ENCODE measurements at regions not wholly inside any gene's neighbourhood (a gene's known extent, or its start where the extent isn't known, plus 50 kb on each side); places are given as distances from the start of the nearest gene placed in this dataset.

DNA sequence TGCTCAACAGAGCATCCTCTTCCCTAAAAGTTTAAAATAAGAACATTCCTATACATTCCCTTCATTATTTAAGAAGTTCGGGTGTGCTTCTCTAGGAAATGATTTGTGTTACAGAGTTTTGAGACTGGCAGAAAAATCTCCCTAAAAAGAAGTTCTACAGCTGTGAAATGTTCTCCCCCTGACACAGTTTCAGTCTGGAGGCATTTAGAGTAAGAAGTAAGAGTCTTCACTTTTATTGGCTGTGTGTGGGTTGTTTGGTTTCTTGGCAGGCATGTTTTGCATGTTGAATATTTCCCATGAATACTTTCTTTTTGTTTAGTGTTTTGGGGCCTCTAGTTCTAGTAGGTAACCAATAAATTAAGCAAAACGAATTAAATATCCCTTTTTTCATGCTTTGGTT lies 195.9 kb downstream of the TENT5A start:
- no peak for TF ChIP-seq CEBPB (IDR thresholded peaks at IDR 0.05; ENCODE audit: low read depth)
- TF ChIP-seq, protein P1, sequence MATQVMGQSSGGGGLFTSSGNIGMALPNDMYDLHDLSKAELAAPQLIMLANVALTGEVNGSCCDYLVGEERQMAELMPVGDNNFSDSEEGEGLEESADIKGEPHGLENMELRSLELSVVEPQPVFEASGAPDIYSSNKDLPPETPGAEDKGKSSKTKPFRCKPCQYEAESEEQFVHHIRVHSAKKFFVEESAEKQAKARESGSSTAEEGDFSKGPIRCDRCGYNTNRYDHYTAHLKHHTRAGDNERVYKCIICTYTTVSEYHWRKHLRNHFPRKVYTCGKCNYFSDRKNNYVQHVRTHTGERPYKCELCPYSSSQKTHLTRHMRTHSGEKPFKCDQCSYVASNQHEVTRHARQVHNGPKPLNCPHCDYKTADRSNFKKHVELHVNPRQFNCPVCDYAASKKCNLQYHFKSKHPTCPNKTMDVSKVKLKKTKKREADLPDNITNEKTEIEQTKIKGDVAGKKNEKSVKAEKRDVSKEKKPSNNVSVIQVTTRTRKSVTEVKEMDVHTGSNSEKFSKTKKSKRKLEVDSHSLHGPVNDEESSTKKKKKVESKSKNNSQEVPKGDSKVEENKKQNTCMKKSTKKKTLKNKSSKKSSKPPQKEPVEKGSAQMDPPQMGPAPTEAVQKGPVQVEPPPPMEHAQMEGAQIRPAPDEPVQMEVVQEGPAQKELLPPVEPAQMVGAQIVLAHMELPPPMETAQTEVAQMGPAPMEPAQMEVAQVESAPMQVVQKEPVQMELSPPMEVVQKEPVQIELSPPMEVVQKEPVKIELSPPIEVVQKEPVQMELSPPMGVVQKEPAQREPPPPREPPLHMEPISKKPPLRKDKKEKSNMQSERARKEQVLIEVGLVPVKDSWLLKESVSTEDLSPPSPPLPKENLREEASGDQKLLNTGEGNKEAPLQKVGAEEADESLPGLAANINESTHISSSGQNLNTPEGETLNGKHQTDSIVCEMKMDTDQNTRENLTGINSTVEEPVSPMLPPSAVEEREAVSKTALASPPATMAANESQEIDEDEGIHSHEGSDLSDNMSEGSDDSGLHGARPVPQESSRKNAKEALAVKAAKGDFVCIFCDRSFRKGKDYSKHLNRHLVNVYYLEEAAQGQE (IDR thresholded peaks at IDR 0.05; ENCODE audit: low read depth), result no peak
- no peak for TF ChIP-seq ELF1 (IDR thresholded peaks at IDR 0.05; ENCODE audit: borderline replicate concordance, low read depth)
- no peak for TF ChIP-seq EZH2 (IDR thresholded peaks at IDR 0.05)
- no peak for TF ChIP-seq EGR1 (IDR thresholded peaks at IDR 0.05; ENCODE audit: low read depth)
- no peak for TF ChIP-seq SIN3A (IDR thresholded peaks at IDR 0.05; ENCODE audit: low read depth)
- TF ChIP-seq POLR2AphosphoS5 (IDR thresholded peaks at IDR 0.05; ENCODE audit: low read depth, low read length), result no peak
- TF ChIP-seq SRF (IDR thresholded peaks at IDR 0.05; ENCODE audit: low read depth), result no peak
- no peak for TF ChIP-seq TCF7L2 (IDR thresholded peaks at IDR 0.05; ENCODE audit: borderline replicate concordance, extremely low read depth, insufficient read depth, insufficient read length)
- no peak for TF ChIP-seq EZH2phosphoT487 (IDR thresholded peaks at IDR 0.05; ENCODE audit: borderline replicate concordance)
- TF ChIP-seq, protein P2, sequence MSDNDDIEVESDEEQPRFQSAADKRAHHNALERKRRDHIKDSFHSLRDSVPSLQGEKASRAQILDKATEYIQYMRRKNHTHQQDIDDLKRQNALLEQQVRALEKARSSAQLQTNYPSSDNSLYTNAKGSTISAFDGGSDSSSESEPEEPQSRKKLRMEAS (IDR thresholded peaks at IDR 0.05), result no peak
- no peak for TF ChIP-seq CBX3 (IDR thresholded peaks at IDR 0.05; ENCODE audit: low read depth)
- no peak for TF ChIP-seq JUND (IDR thresholded peaks at IDR 0.05)
- TF ChIP-seq, protein P3, sequence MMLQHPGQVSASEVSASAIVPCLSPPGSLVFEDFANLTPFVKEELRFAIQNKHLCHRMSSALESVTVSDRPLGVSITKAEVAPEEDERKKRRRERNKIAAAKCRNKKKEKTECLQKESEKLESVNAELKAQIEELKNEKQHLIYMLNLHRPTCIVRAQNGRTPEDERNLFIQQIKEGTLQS (IDR thresholded peaks at IDR 0.05), result no peak
- H3K27me3 ChIP-seq (ENCODE audit: insufficient read depth, low read length), result no peaks in the 10 kb centered on the region
- ChIA-PET POLR2A (no interaction called here), RAD21 (ENCODE audit: low non-redundant PET in 1 of 2, low total read pairs in 2 of 2, uncharacterized antibody in 2 of 2, unreplicated experiment in 2 of 2) (no interaction called here), CTCF (no interaction called here)
- no peaks in the 10 kb centered on the region for H3K36me3 ChIP-seq (ENCODE audit: control insufficient read depth in 1 of 2, insufficient read depth in 2 of 2, low read length in 2 of 2)
- no TSS peak for BruUV-seq (replicated peaks)
- no peak overlapping the region for H3K27ac ChIP-seq (ENCODE audit: low read depth, low read length)
- H3K4me2 ChIP-seq (ENCODE audit: low read length), result no peak overlapping the region
- H3K4me3 ChIP-seq (replicated peaks in 1 of 2; ENCODE audit: low read depth in 1 of 2, low read length in 2 of 2), result no peak overlapping the region
- H2AFZ ChIP-seq (ENCODE audit: low read depth, low read length, poor library complexity, severe bottlenecking), result no peak overlapping the region
- intact Hi-C loops (cut with micrococcal nuclease), result no loop called here
- H3K9me3 ChIP-seq (ENCODE audit: control insufficient read depth in 1 of 2, insufficient read depth in 1 of 2, low read depth in 1 of 2, low read length in 2 of 2), result no peaks in the 10 kb centered on the region
- H3K4me1 ChIP-seq (ENCODE audit: control insufficient read depth in 1 of 2, insufficient read depth in 2 of 2, low read length in 2 of 2), result peaks cover 7 to 10% of the 10 kb centered on the region in 2 experiments; a peak in 3 of 4 replicates
- DNase-seq (ENCODE audit: low read depth, low spot score) (no peak), ATAC-seq (no peak)
- no peak overlapping the region for H3K9ac ChIP-seq (ENCODE audit: low read length)
- H3K9me2 ChIP-seq (ENCODE audit: insufficient read depth), result no peaks in the 10 kb centered on the region
- H3K79me2 ChIP-seq (ENCODE audit: insufficient read depth, low read length), result no peaks in the 10 kb centered on the region
- no peaks in the 10 kb centered on the region for H4K20me1 ChIP-seq (ENCODE audit: insufficient read depth)
